GM21717 (cell line): ENCODE measurements at regions not wholly inside any gene's neighbourhood (a gene's known extent, or its start where the extent isn't known, plus 50 kb on each side); places are given as distances from the start of the nearest gene placed in this dataset.
A peak's percentile ranks its signal among the peaks of the same experiment; 100 is the strongest.

Source experiments
- ATAC-seq: cut with Tn5 transposase; IDR thresholded peaks from one replicate; pipeline ENCODE4 v1.9.1; 2021; ENCODE audit warnings: mild to moderate bottlenecking, moderate library complexity; ENCODE audit not compliant: unreplicated experiment

DNA sequence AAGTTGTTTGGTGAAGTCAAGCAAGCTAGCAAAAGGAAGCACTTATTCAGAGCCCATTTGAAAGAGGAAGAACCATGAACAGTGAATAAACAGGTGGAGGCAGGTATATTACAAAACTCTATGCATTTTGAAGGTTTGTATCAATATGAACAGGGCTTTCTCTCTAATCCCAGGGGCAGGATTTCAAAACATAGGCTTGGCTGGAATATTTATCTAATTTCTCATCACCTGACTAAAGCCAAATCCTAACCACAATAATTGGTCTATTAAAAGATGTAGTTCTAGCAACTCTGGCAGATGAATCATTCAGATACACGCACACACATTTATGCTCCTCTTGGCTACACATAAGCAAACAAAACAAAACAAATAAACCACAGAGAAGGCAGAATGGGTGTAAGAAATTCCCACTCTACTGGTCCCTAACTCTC is 554.4 kb downstream of the INHBA start:
- no peak for ATAC-seq

- no peak for ATAC-seq
These were observed 555.0 kb downstream of the INHBA start for GRCh38 chr7:41147606-41148485.

DNA sequence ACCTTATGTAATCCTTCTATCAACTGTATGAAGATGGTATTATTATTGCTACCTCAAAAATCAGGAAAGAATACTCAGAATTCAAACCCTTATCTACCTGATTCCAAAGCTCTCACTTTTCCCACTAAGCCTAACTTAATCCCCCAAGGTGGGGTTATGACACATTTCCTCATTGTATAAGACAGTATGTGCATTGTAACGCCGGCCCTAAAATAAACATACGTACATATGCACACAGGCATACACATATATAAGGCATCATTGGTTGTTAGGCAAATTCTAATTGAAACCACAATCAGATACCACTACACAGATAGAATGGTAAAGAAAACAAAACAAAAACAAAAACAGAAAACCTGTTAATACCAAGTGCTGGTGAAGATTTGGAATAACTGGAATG is 556.5 kb downstream of the INHBA start:
- ATAC-seq, result no peak

GRCh38 chr7:41145656-41146055 is 557.2 kb downstream of the INHBA start:
- ATAC-seq, result no peak

- ATAC-seq, result no peak
These were observed 559.9 kb downstream of the INHBA start for GRCh38 chr7:41142904-41143473.

- ATAC-seq, result no peak
These were observed 563.1 kb downstream of the INHBA start for GRCh38 chr7:41139789-41140188.

GRCh38 chr7:41136551-41136950 is 566.3 kb downstream of the INHBA start:
- ATAC-seq, result no peak

GRCh38 chr7:41135511-41135910 is 567.4 kb downstream of the INHBA start:
- no peak for ATAC-seq

DNA sequence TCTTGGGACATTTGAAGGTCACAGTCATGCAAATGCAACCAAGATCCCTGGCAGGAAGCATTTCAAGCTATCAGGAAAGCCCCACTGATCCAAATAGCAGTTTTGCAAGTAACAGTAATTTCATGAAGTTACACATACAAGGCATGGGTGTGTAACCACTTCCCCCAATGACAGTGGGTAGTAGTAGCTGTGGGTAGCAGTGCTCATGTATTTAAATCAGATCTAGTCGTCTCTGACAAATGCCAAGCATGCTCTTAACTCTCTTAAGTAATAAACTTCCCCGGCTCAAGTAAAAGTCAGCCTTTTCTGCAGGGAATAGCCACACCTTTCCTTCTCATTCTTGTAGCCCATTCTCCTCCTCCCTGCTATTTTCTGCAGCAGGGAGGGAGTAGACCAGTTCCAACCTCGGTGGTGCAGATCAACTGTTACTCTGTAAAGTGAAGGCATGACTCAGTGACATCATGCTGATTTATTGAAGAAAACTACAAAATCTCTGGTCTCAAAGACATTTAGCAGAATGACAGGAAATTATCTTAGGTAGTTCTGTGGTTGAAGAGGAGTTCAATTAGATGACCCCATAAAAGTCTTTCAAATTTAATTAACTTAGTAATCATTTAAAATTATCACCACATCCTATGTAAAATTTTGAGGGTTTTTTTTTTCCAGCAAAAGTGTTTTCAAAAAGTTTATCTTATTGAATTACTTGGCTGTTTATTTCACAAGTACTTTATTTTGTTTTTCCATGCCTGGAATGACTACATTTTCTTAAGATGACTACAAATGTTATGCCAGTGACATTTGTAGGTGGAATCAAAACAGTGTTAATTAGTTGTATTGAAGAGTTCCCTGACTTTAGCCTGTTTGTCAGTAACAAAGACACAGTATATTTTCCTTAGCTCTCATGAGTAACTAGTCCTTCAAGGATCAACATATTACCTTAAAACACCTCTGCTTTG is 568.3 kb downstream of the INHBA start:
- peak; percentile 91 for ATAC-seq

DNA sequence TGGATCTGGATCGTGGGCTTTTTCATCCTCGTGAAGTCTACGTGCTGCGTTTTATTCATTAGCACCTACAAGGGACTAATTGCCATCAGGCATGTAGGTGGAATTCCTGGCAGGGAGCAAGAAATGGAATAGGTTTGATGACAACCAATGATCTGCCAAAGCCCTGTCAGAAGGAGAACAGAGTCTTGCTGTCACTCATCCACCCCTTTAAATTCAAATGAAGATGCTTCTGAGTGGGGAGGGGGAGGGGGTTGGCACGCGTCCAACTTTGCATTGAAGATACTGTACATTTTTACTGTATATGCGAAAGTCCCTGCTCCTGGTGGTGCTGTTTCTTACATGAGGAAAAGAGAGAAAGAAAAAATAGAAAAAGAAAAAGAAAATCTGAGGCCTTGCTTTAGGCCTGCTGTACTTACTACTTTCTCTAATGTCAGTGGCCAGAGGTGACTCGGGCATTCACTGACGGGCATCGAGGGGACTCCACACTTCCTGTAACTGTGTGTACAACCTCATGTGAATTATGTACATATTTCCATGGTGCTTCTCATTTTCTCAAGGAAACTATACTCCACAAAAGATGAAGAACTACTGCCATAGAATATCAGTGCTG is 569.1 kb downstream of the INHBA start:
- peak; percentile 30 for ATAC-seq

DNA sequence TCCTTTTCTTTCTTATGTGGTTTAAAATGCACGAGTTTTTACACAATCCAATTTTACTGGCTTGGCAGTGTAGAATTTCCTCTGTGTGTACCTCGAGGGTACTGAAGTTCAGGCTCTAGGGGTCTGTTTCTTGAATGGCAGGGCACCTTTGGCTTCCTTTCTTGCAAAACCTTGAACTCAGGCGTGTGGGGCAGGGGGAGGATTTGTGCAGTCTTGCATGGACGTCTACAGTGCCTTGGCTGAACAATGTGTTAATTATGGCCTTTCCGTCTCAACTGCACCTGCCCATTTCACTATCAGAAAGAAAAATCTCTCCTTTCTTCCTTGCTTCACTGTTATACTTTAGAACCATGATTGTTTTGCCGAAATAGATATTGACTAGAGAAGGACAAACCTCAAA is 570.9 kb downstream of the INHBA start:
- ATAC-seq, result no peak

- ATAC-seq, result no peak
These were observed 572.2 kb downstream of the INHBA start for GRCh38 chr7:41130561-41131236.

DNA sequence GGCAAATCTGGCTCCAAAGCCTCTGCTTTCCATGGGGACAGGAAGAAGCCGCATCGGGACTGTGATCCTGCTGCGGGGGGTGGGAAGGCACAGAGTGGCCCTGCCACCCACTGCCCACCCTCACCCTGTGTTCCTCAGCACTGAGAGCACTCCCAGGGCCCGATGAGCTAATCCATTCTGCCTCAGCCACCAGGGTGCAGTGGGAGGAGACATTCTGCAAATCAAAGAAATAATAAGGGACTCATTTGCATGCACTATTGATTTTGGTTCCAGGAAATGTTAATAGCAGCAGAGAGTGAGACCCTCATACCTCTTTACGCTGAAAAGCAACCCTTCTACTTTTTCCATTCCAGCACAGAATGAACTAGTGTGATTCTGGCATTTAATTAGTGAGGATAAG is 572.8 kb downstream of the INHBA start:
- ATAC-seq, result no peak

GRCh38 chr7:41125343-41125742 is 577.5 kb downstream of the INHBA start:
- ATAC-seq, result no peak

DNA sequence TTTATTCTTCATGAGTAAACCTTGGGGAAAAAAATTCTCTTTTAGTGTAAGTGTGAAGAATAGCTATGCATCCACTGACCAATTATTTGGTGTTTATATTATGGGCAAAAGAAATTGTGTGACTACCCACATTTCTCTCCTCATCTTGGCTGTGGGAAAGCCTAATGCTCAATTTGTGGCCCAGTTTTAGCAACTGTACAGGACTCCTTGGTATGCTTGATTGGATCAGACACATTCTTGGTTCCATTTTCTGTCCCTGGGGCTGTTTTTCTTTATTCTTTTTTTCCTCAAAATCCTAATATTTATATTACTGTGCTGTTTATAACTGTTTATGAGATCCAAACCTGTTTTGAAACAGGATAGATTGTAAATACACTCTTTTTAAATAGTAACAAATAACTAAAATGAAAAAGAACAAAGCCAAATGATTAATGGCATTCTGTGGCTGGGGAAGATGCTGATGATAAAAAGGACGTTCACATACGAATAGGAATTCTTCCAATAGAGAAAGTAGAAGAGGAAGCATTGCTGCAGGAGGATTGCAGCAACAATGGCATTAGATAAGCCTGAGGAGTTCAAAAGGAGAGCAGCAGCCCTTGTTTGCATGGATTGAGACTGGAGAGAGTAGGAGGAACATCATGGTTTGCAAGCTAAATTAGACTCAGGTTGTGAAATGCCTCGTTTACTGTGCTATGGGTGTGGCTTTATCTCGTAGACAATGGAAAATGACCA is 580.5 kb downstream of the INHBA start:
- no peak for ATAC-seq

- no peak for ATAC-seq
These were observed 581.7 kb downstream of the INHBA start for GRCh38 chr7:41121228-41121627.

GRCh38 chr7:41118486-41118885 is 584.4 kb downstream of the INHBA start:
- ATAC-seq, result no peak

GRCh38 chr7:41117431-41117830 is 585.5 kb downstream of the INHBA start:
- ATAC-seq, result no peak

GRCh38 chr7:41116817-41117216 is 586.1 kb downstream of the INHBA start:
- no peak for ATAC-seq

DNA sequence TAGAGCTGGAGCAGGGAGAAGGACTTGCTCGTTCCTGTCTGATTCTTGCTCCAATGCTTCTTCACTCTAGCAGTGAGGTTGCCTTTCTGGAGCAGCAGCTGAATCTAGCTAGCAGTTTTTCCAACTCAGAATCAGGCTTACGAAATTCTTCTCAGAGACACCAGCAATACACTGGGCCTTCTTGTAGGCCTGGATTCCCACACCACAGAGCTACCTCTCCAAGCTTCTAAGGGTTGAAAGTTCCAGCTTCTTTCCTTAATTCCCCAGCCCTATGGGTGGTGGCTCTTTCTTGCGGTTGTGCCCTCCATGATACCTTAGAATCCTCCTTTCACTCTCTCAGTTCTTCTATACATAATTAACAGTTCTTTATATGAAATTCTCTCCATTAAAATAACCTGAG is 586.6 kb downstream of the INHBA start:
- no peak for ATAC-seq
